AG08395 (cell line): ENCODE measurements at regions not wholly inside any gene's neighbourhood (a gene's known extent, or its start where the extent isn't known, plus 50 kb on each side); places are given as distances from the start of the nearest gene placed in this dataset.

Source experiments
- DNase-seq: peaks from one replicate; pipeline ENCODE4 v3.0.0; 2012; ENCODE audit warnings: mixed read lengths, low spot score

- DNase-seq = no peak
These were observed 67.2 kb upstream of the TSLP start for GRCh38 chr5:111004291-111004690.

GRCh38 chr5:111010783-111011182 lies 60.7 kb upstream of the TSLP start:
- DNase-seq = no peak

GRCh38 chr5:111013011-111013410 lies 58.5 kb upstream of the TSLP start:
- no peak for DNase-seq

- no peak for DNase-seq
These were observed 54.7 kb upstream of the TSLP start for GRCh38 chr5:111016801-111017200.

- no peak for DNase-seq
These were observed 53.8 kb upstream of the TSLP start for GRCh38 chr5:111017731-111018130.
